ENCODE measurements at regions not wholly inside any gene's neighbourhood (a gene's known extent, or its start where the extent isn't known, plus 50 kb on each side); places are given as distances from the start of the nearest gene placed in this dataset.

DNA sequence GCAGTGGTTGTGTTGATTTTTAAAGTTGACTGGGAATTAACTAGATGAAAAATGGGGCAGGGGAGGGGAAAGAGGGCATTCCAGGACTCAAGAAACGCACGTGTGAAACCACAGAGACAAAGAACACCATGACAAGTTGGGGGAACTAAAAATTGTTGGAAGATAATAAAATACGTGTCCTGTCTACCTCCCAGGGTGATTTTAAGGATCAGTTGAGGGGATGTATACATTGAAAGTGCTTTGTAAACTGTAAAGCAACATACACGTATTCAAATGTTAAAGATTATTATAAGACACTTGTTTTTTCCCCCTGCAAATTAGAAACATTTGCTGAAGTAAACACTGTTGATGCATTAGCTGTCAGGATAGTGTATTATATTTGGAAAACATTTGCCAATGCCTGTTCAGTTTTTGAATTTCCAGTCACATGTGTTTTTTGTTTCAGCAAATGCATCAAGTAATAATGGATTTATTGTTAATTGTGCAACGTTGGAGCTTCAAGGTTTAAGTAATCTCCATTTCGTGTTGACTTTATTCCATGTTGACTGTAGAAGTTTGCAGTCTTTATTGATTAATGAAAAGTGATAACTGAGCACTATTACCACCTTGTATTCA is 412.7 kb downstream of the ACTL7B start:
- ATAC-seq (ENCODE audit: low read depth) (no peak), DNase-seq (no peak)
- intact Hi-C loops (cut with micrococcal nuclease) = no loop called here
- Histone ChIP-seq H3K27me3 (replicated peaks in 1 of 4; ENCODE audit: control extremely low read depth in 1 of 4, control insufficient read depth in 3 of 4, insufficient read depth in 4 of 4, low read length in 3 of 4) (no peaks in the 10 kb centered on the region), H3K4me1 (ENCODE audit: control insufficient read depth in 2 of 2, insufficient read depth in 2 of 2, low read length in 2 of 2) (no peaks in the 10 kb centered on the region), H2AFZ (ENCODE audit: insufficient read depth, low read depth, low read length, poor library complexity, severe bottlenecking) (no peak overlapping the region), H3K9ac (ENCODE audit: low read length) (no peak overlapping the region), H3K36me3 (replicated peaks in 1 of 2; ENCODE audit: control extremely low read depth in 1 of 2, control insufficient read depth in 1 of 2, extremely low read depth in 1 of 2, insufficient read depth in 2 of 2, low read length in 1 of 2) (no peaks in the 10 kb centered on the region), H3K27ac (ENCODE audit: low read length in 2 of 2) (no peak overlapping the region), H3K79me2 (ENCODE audit: control insufficient read depth, insufficient read depth, low read length) (no peaks in the 10 kb centered on the region), H3K4me2 (replicated peaks; ENCODE audit: low read depth, low read length, poor library complexity, severe bottlenecking) (no peak overlapping the region), H3K4me3 (ENCODE audit: control extremely low read depth in 1 of 5, extremely low read depth in 1 of 5, insufficient read depth in 1 of 5, low read depth in 2 of 5, low read length in 4 of 5) (no peak overlapping the region), H4K20me1 (ENCODE audit: control insufficient read depth, insufficient read depth, low read length, poor library complexity, severe bottlenecking) (no peaks in the 10 kb centered on the region), H3K9me3 (ENCODE audit: control extremely low read depth in 1 of 3, control insufficient read depth in 2 of 3, insufficient read depth in 1 of 3, low read length in 2 of 3) (no peaks in the 10 kb centered on the region)
- Mint-ChIP-seq H3K27me3 (peaks cover 3% of the 10 kb centered on the region), H3K4me1 (no peaks in the 10 kb centered on the region), H3K4me3 (no peak overlapping the region), H3K9me3 (ENCODE audit: insufficient read depth) (no peaks in the 10 kb centered on the region), H3K27ac (no peak overlapping the region)
- POLR2A ChIA-PET = no interaction called here
- whole genome bisulfite sequencing (ENCODE audit: insufficient coverage) = 71% methylated on average over 3 of the region's 6 CpGs
- CTCF ChIA-PET = no interaction called here
- no peak for TF ChIP-seq EZH2 (IDR thresholded peaks at IDR 0.05; ENCODE audit: borderline replicate concordance, insufficient read depth, low read depth, low read length, poor library complexity, severe bottlenecking)
- TF ChIP-seq, protein P1, sequence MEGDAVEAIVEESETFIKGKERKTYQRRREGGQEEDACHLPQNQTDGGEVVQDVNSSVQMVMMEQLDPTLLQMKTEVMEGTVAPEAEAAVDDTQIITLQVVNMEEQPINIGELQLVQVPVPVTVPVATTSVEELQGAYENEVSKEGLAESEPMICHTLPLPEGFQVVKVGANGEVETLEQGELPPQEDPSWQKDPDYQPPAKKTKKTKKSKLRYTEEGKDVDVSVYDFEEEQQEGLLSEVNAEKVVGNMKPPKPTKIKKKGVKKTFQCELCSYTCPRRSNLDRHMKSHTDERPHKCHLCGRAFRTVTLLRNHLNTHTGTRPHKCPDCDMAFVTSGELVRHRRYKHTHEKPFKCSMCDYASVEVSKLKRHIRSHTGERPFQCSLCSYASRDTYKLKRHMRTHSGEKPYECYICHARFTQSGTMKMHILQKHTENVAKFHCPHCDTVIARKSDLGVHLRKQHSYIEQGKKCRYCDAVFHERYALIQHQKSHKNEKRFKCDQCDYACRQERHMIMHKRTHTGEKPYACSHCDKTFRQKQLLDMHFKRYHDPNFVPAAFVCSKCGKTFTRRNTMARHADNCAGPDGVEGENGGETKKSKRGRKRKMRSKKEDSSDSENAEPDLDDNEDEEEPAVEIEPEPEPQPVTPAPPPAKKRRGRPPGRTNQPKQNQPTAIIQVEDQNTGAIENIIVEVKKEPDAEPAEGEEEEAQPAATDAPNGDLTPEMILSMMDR (IDR thresholded peaks at IDR 0.05) = no peak

DNA sequence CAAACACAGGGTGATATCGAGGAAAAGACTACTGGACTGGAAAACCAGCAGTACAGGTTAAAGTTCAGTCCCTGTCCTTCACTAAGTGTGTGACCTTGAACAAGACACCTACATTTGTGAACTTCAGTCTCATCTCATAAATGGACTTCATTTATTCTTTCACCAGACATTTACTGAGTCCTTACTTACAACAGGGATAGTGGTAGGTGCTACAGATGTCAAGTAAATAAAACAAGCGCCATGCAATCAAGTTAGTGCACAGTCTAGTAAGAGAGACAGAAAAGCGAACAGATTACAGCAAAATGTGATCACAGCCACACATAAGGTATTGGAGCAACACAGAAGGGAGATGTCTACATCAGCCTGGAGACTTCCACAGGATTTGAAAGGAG is 413.2 kb downstream of the ACTL7B start:
- H3K27ac Mint-ChIP-seq = no peak overlapping the region
- no peaks in the 10 kb centered on the region for H3K9me3 Mint-ChIP-seq (ENCODE audit: insufficient read depth)
- peaks cover 3% of the 10 kb centered on the region for H3K27me3 Mint-ChIP-seq
- DNase-seq = no peak
- CTCF ChIA-PET = no interaction called here
- WGBS (ENCODE audit: insufficient coverage) = 88% methylated on average over 3 of the region's 3 CpGs
- intact Hi-C loops (cut with micrococcal nuclease) = no loop called here
- Histone ChIP-seq H3K4me1 (ENCODE audit: control insufficient read depth in 2 of 2, insufficient read depth in 2 of 2, low read length in 2 of 2) (no peaks in the 10 kb centered on the region), H3K4me2 (replicated peaks; ENCODE audit: low read depth, low read length, poor library complexity, severe bottlenecking) (no peak overlapping the region), H3K36me3 (replicated peaks in 1 of 2; ENCODE audit: control extremely low read depth in 1 of 2, control insufficient read depth in 1 of 2, extremely low read depth in 1 of 2, insufficient read depth in 2 of 2, low read length in 1 of 2) (no peaks in the 10 kb centered on the region), H3K27me3 (replicated peaks in 1 of 4; ENCODE audit: control extremely low read depth in 1 of 4, control insufficient read depth in 3 of 4, insufficient read depth in 4 of 4, low read length in 3 of 4) (no peaks in the 10 kb centered on the region), H3K9ac (ENCODE audit: low read length) (no peak overlapping the region), H3K9me3 (ENCODE audit: control extremely low read depth in 1 of 3, control insufficient read depth in 2 of 3, insufficient read depth in 1 of 3, low read length in 2 of 3) (no peaks in the 10 kb centered on the region), H3K4me3 (ENCODE audit: control extremely low read depth in 1 of 5, extremely low read depth in 1 of 5, insufficient read depth in 1 of 5, low read depth in 2 of 5, low read length in 4 of 5) (no peak overlapping the region), H3K79me2 (ENCODE audit: control insufficient read depth, insufficient read depth, low read length) (no peaks in the 10 kb centered on the region), H2AFZ (ENCODE audit: insufficient read depth, low read depth, low read length, poor library complexity, severe bottlenecking) (no peak overlapping the region), H3K27ac (ENCODE audit: low read length in 2 of 2) (no peak overlapping the region), H4K20me1 (ENCODE audit: control insufficient read depth, insufficient read depth, low read length, poor library complexity, severe bottlenecking) (no peaks in the 10 kb centered on the region)
- H3K4me1 Mint-ChIP-seq = no peaks in the 10 kb centered on the region
- no peak overlapping the region for H3K4me3 Mint-ChIP-seq
- TF ChIP-seq EZH2 (IDR thresholded peaks at IDR 0.05; ENCODE audit: borderline replicate concordance, insufficient read depth, low read depth, low read length, poor library complexity, severe bottlenecking) = no peak
- TF ChIP-seq, protein P1 (IDR thresholded peaks at IDR 0.05) = no peak
- POLR2A ChIA-PET = no interaction called here
- ATAC-seq (ENCODE audit: low read depth) = no peak

Data from B cell (primary cell).